ENCODE measurements at regions not wholly inside any gene's neighbourhood (a gene's known extent, or its start where the extent isn't known, plus 50 kb on each side); places are given as distances from the start of the nearest gene placed in this dataset.

GRCh38 chr7:153258686-153259085 is 499.1 kb downstream of the ACTR3B start:
- TF ChIP-seq CTCF (IDR thresholded peaks at IDR 0.05), result no peak
- TF ChIP-seq POLR2A (IDR thresholded peaks at IDR 0.05), result no peak

Data from Peyer's patch (tissue), 4 donors.